Activated CD8-positive, alpha-beta T cell treated with anti-CD3 and anti-CD28 coated beads, Interleukin-2, amount 10 ng/mL, durations not matched to agents 7 days and 5 days (primary cell): ENCODE measurements at regions not wholly inside any gene's neighbourhood (a gene's known extent, or its start where the extent isn't known, plus 50 kb on each side); places are given as distances from the start of the nearest gene placed in this dataset.

Source experiments
- ATAC-seq: fragments of 150-1000 bp; cut with Tn5 transposase; one replicate; pipeline ENCODE4 v1.10.0; 2021; ENCODE audit warnings: moderate library complexity
- CTCF ChIA-PET: fragments of 350-600 bp; sonication (Branson Sonifier 250); formaldehyde crosslinking; loops from one replicate; lab custom pipeline; 2021; ENCODE audit warnings: antibody characterized with exemption; lab: Charles Lee
- POLR2A ChIA-PET: fragments of 350-600 bp; sonication (Branson Sonifier 250); formaldehyde crosslinking; loops from one replicate; lab custom pipeline; 2021; ENCODE audit warnings: antibody characterized with exemption; lab: Charles Lee
- DNase-seq: peaks from one replicate; pipeline ENCODE4 v3.0.0-alpha.2; 2020
- H3K27ac Mint-ChIP-seq: one replicate; pipeline ENCODE4 v1.8.0; 2021; ENCODE audit warnings: mild to moderate bottlenecking, mixed read lengths
- H3K27me3 Mint-ChIP-seq: one replicate; pipeline ENCODE4 v1.8.0; 2021; ENCODE audit warnings: low read depth, mixed read lengths
- H3K36me3 Mint-ChIP-seq: one replicate; pipeline ENCODE4 v1.8.0; 2021; ENCODE audit warnings: low read depth, mixed read lengths
- H3K4me1 Mint-ChIP-seq: one replicate; pipeline ENCODE4 v1.8.0; 2021; ENCODE audit warnings: low read depth, mixed read lengths
- H3K4me3 Mint-ChIP-seq: one replicate; pipeline ENCODE4 v1.8.0; 2021; ENCODE audit warnings: mild to moderate bottlenecking, mixed read lengths
- H3K9me3 Mint-ChIP-seq: one replicate; pipeline ENCODE4 v1.8.0; 2022; ENCODE audit warnings: mixed read lengths; ENCODE audit not compliant: insufficient read depth

GRCh38 chr10:78794736-78795455 lies 273.9 kb upstream of the ZMIZ1 start:
- Mint-ChIP-seq H3K27ac (no peak overlapping the region), H3K9me3 (no peaks in the 10 kb centered on the region), H3K4me3 (no peak overlapping the region), H3K36me3 (no peaks in the 10 kb centered on the region), H3K27me3 (peaks cover 9% of the 10 kb centered on the region), H3K4me1 (no peaks in the 10 kb centered on the region)
- ChIA-PET POLR2A (no interaction called here), CTCF (no interaction called here)
- no peak for DNase-seq
- no peak for ATAC-seq

GRCh38 chr10:78798976-78799730 lies 269.6 kb upstream of the ZMIZ1 start:
- Mint-ChIP-seq H3K27me3 (peaks cover 4% of the 10 kb centered on the region), H3K27ac (no peak overlapping the region), H3K36me3 (no peaks in the 10 kb centered on the region)

GRCh38 chr10:78800006-78800405 lies 268.8 kb upstream of the ZMIZ1 start:
- no peaks in the 10 kb centered on the region for H3K9me3 Mint-ChIP-seq
- no peak for DNase-seq
- H3K36me3 Mint-ChIP-seq: no peaks in the 10 kb centered on the region
- peaks cover 4% of the 10 kb centered on the region for H3K27me3 Mint-ChIP-seq
- CTCF ChIA-PET: no interaction called here
- H3K4me1 Mint-ChIP-seq: no peaks in the 10 kb centered on the region
- H3K4me3 Mint-ChIP-seq: no peak overlapping the region
- no peak for ATAC-seq
- no peak overlapping the region for H3K27ac Mint-ChIP-seq
- POLR2A ChIA-PET: no interaction called here

More at GRCh38 chr10:78798976-78799730, 269.6 kb upstream of the ZMIZ1 start:
- Mint-ChIP-seq H3K4me3 (no peak overlapping the region), H3K4me1 (no peaks in the 10 kb centered on the region), H3K9me3 (no peaks in the 10 kb centered on the region)
- DNase-seq (no peak), ATAC-seq (no peak)
- ChIA-PET POLR2A (no interaction called here), CTCF (no interaction called here)

GRCh38 chr10:78800535-78801320 lies 268.0 kb upstream of the ZMIZ1 start:
- H3K4me3 Mint-ChIP-seq: no peak overlapping the region
- peaks cover 4% of the 10 kb centered on the region for H3K27me3 Mint-ChIP-seq
- ChIA-PET POLR2A (no interaction called here), CTCF (interaction anchor here (1.6 kb wide), 1 partner anchor 394 kb away, joined by 3 read pairs; no protein-coding TSS in a partner anchor)
- H3K36me3 Mint-ChIP-seq: no peaks in the 10 kb centered on the region
- H3K9me3 Mint-ChIP-seq: no peaks in the 10 kb centered on the region
- H3K27ac Mint-ChIP-seq: no peak overlapping the region
- DNase-seq: no peak
- ATAC-seq: no peak
- H3K4me1 Mint-ChIP-seq: no peaks in the 10 kb centered on the region

GRCh38 chr10:78802431-78802830 lies 266.3 kb upstream of the ZMIZ1 start:
- DNase-seq (no peak), ATAC-seq (no peak)
- CTCF ChIA-PET: interaction anchor here (1.6 kb wide), 1 partner anchor 393 kb away, joined by 3 read pairs; no protein-coding TSS in a partner anchor

DNA sequence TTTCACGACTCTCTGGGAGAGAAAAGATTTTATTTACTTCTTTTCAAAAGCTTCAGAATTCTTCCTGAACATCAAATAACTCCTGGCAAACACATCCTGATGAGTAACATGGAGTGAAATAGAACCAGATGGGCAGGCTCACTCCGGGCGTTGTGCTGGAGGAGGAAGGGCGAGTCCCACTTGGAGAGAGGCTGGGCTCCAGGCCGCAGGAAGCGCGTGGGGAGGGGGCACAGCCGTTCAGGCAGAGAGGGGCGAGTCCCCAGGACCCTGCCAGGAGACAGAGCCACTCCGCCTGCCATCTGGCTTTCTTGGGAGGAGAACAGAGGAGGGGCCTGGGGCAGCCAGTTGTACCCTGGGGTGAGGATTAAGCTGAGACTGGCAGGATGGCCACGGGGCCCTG lies 265.9 kb upstream of the ZMIZ1 start:
- POLR2A ChIA-PET: no interaction called here

More at GRCh38 chr10:78802431-78802830, 266.3 kb upstream of the ZMIZ1 start:
- no peak overlapping the region for H3K27ac Mint-ChIP-seq
- H3K4me1 Mint-ChIP-seq: no peaks in the 10 kb centered on the region
- H3K9me3 Mint-ChIP-seq: no peaks in the 10 kb centered on the region
- no peaks in the 10 kb centered on the region for H3K36me3 Mint-ChIP-seq
- POLR2A ChIA-PET: no interaction called here
- H3K27me3 Mint-ChIP-seq: peaks cover 4% of the 10 kb centered on the region
- no peak overlapping the region for H3K4me3 Mint-ChIP-seq

GRCh38 chr10:78803710-78804109 lies 265.1 kb upstream of the ZMIZ1 start:
- Mint-ChIP-seq H3K9me3 (no peaks in the 10 kb centered on the region), H3K4me1 (no peaks in the 10 kb centered on the region), H3K27ac (no peak overlapping the region), H3K36me3 (no peaks in the 10 kb centered on the region), H3K4me3 (no peak overlapping the region), H3K27me3 (peaks cover 3% of the 10 kb centered on the region)
- ATAC-seq (no peak), DNase-seq (no peak)
- ChIA-PET CTCF (no interaction called here), POLR2A (no interaction called here)

More for the DNA sequence above, 265.9 kb upstream of the ZMIZ1 start:
- H3K27ac Mint-ChIP-seq: no peak overlapping the region
- CTCF ChIA-PET: no interaction called here
- H3K9me3 Mint-ChIP-seq: no peaks in the 10 kb centered on the region
- H3K4me3 Mint-ChIP-seq: no peak overlapping the region
- H3K36me3 Mint-ChIP-seq: no peaks in the 10 kb centered on the region
- DNase-seq (no peak), ATAC-seq (no peak)
- no peaks in the 10 kb centered on the region for H3K4me1 Mint-ChIP-seq
- H3K27me3 Mint-ChIP-seq: peaks cover 4% of the 10 kb centered on the region

DNA sequence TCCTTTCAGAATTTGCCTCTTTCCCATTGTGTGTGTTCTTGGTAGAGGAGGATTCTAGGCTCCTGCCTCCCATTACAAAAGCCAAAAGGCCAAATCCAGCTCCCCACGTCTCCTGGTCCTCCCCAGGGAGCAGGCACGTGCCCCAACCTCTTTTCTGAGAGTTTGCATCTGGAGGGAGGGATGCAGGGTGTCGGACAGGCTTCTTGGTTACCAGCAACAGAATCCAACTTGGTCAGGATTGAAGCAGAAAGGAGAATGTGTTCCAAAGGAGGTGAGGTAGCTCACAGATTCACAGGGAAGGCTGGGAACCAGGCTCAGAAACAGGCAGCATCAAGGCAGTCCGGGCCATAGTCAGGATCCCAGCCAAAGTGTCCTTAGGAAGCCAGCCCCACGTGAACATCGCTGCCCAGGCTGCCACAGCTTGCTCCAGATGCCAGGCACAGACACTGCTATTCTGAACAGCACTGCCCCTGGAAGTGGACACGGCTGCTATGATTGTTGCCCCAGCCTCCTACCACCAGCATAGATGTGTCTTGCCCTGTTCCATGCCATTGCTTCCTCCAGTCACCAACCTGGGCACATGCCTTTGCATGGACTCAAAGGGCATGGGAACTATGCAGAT lies 264.2 kb upstream of the ZMIZ1 start:
- ATAC-seq (no peak), DNase-seq (no peak)
- H3K9me3 Mint-ChIP-seq: no peaks in the 10 kb centered on the region
- ChIA-PET CTCF (no interaction called here), POLR2A (no interaction called here)
- no peak overlapping the region for H3K27ac Mint-ChIP-seq
- H3K36me3 Mint-ChIP-seq: no peaks in the 10 kb centered on the region
- H3K4me3 Mint-ChIP-seq: no peak overlapping the region
- H3K4me1 Mint-ChIP-seq: no peaks in the 10 kb centered on the region
- H3K27me3 Mint-ChIP-seq: no peaks in the 10 kb centered on the region

DNA sequence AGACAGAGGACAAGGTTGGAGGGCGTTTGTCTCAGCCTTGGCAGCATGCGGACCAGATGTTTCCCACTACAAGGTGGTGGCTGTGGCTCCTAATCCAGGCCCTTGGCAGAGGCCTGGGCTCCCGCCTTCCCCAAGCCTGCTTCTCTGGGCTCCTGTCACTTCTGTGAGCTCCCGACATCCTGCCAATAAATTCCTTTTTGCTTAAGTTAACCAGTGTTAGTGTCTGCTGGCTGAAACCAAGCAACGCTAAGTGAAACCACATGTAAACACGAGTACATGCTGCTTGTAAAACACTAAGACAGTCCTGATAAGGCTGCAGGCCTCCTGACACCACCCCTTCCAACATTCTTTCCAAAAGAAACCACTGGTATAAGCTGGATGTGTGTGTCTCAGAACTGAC lies 263.6 kb upstream of the ZMIZ1 start:
- H3K36me3 Mint-ChIP-seq: no peaks in the 10 kb centered on the region
- no peak for DNase-seq
- POLR2A ChIA-PET: no interaction called here
- H3K4me3 Mint-ChIP-seq: no peak overlapping the region
- no peak overlapping the region for H3K27ac Mint-ChIP-seq
- no peaks in the 10 kb centered on the region for H3K4me1 Mint-ChIP-seq
- CTCF ChIA-PET: no interaction called here
- H3K9me3 Mint-ChIP-seq: no peaks in the 10 kb centered on the region
- ATAC-seq: no peak
- no peaks in the 10 kb centered on the region for H3K27me3 Mint-ChIP-seq

- Mint-ChIP-seq H3K4me3 (no peak overlapping the region), H3K4me1 (no peaks in the 10 kb centered on the region), H3K27ac (no peak overlapping the region), H3K9me3 (no peaks in the 10 kb centered on the region), H3K27me3 (peaks cover 3% of the 10 kb centered on the region), H3K36me3 (no peaks in the 10 kb centered on the region)
- ATAC-seq (no peak), DNase-seq (no peak)
- CTCF ChIA-PET: no interaction called here
- POLR2A ChIA-PET: no interaction called here
Measured at GRCh38 chr10:78806681-78807221, 262.0 kb upstream of the ZMIZ1 start.

- H3K27me3 Mint-ChIP-seq: peaks cover 5% of the 10 kb centered on the region
- ChIA-PET POLR2A (no interaction called here), CTCF (no interaction called here)
- no peak overlapping the region for H3K27ac Mint-ChIP-seq
- H3K9me3 Mint-ChIP-seq: no peaks in the 10 kb centered on the region
- no peak overlapping the region for H3K4me3 Mint-ChIP-seq
- ATAC-seq (no peak), DNase-seq (no peak)
- no peaks in the 10 kb centered on the region for H3K4me1 Mint-ChIP-seq
- no peaks in the 10 kb centered on the region for H3K36me3 Mint-ChIP-seq
Measured at GRCh38 chr10:78807504-78808203, 261.1 kb upstream of the ZMIZ1 start.
